GM19351 (cell line): ENCODE measurements at regions not wholly inside any gene's neighbourhood (a gene's known extent, or its start where the extent isn't known, plus 50 kb on each side); places are given as distances from the start of the nearest gene placed in this dataset.
"Not testable (repeated sequence)": the region's sequence is repeated elsewhere in the genome, so short reads cannot be mapped to it uniquely, and the experiment has no call there.

Experiments
- ATAC-seq: cut with Tn5 transposase; IDR thresholded peaks from one replicate; pipeline ENCODE4 v1.9.1; 2021; ENCODE audit warnings: mild to moderate bottlenecking, moderate library complexity; ENCODE audit not compliant: unreplicated experiment

GRCh38 chr10:43921478-43921877, 272.8 kb upstream of the ZNF32 start:
- ATAC-seq = no peak

- ATAC-seq = not testable (repeated sequence)
These were observed 271.6 kb upstream of the ZNF32 start for GRCh38 chr10:43920236-43920758.

GRCh38 chr10:43913676-43914235, 265.1 kb upstream of the ZNF32 start:
- ATAC-seq = no peak

GRCh38 chr10:43912469-43912868, 263.8 kb upstream of the ZNF32 start:
- no peak for ATAC-seq

GRCh38 chr10:43906490-43906889, 257.8 kb upstream of the ZNF32 start:
- no peak for ATAC-seq

GRCh38 chr10:43905512-43906236, 257.0 kb upstream of the ZNF32 start:
- no peak for ATAC-seq

- ATAC-seq = no peak
These were observed 256.2 kb upstream of the ZNF32 start for GRCh38 chr10:43904844-43905243.

GRCh38 chr10:43904301-43904700, 255.6 kb upstream of the ZNF32 start:
- no peak for ATAC-seq

GRCh38 chr10:43903451-43903850, 254.8 kb upstream of the ZNF32 start:
- ATAC-seq = no peak

- ATAC-seq = no peak
These were observed 254.2 kb upstream of the ZNF32 start for GRCh38 chr10:43902842-43903241.

- ATAC-seq = peak; percentile 42
These were observed 253.2 kb upstream of the ZNF32 start for GRCh38 chr10:43901744-43902504.

GRCh38 chr10:43901302-43901701, 252.6 kb upstream of the ZNF32 start:
- peak; percentile 55 for ATAC-seq

- no peak for ATAC-seq
These were observed 251.9 kb upstream of the ZNF32 start for GRCh38 chr10:43900571-43900970.

- no peak for ATAC-seq
These were observed 250.7 kb upstream of the ZNF32 start for GRCh38 chr10:43899224-43899959.

- ATAC-seq = no peak
These were observed 249.9 kb upstream of the ZNF32 start for GRCh38 chr10:43898592-43898991.

GRCh38 chr10:43897765-43898419, 249.2 kb upstream of the ZNF32 start:
- no peak for ATAC-seq

GRCh38 chr10:43892062-43892770, 243.5 kb upstream of the ZNF32 start:
- ATAC-seq = no peak

GRCh38 chr10:43891241-43891640, 242.6 kb upstream of the ZNF32 start:
- no peak for ATAC-seq

GRCh38 chr10:43890124-43890523, 241.4 kb upstream of the ZNF32 start:
- ATAC-seq = no peak

GRCh38 chr10:43888586-43888985, 239.9 kb upstream of the ZNF32 start:
- ATAC-seq = no peak
